ENCODE measurements at regions not wholly inside any gene's neighbourhood (a gene's known extent, or its start where the extent isn't known, plus 50 kb on each side); places are given as distances from the start of the nearest gene placed in this dataset.

GRCh38 chr3:168844894-168845482 lies 749.3 kb upstream of the GOLIM4 start:
- Histone ChIP-seq H3K36me3 (ENCODE audit: low read depth) (no peaks in the 10 kb centered on the region), H3K9me3 (no peaks in the 10 kb centered on the region), H3K4me1 (ENCODE audit: low read depth) (no peaks in the 10 kb centered on the region), H3K4me3 (no peak overlapping the region)
- DNase-seq (no peak), ATAC-seq (no peak)
- no peak for TF ChIP-seq CTCF (IDR thresholded peaks at IDR 0.05)
- intact Hi-C loops (cut with DNase I, micrococcal nuclease): loop anchor here (5.0 to 10.0 kb wide), 2 partner anchors 630 to 633 kb away; no protein-coding TSS in a partner anchor

- Histone ChIP-seq H3K9me3 (no peaks in the 10 kb centered on the region), H3K4me1 (ENCODE audit: low read depth) (no peaks in the 10 kb centered on the region), H3K4me3 (no peak overlapping the region), H3K36me3 (ENCODE audit: low read depth) (no peaks in the 10 kb centered on the region)
- DNase-seq: no peak
- intact Hi-C loops (cut with DNase I, micrococcal nuclease): loop anchor here in 1 of 2 donors (10.0 kb wide), 1 partner anchor 630 kb away; no protein-coding TSS in a partner anchor
- no peak for TF ChIP-seq CTCF (IDR thresholded peaks at IDR 0.05)
- no peak for ATAC-seq
Observed at GRCh38 chr3:168844472-168844871, 748.7 kb upstream of the GOLIM4 start.

GRCh38 chr3:168843481-168843880 lies 747.8 kb upstream of the GOLIM4 start:
- H3K4me1 ChIP-seq (ENCODE audit: low read depth): no peaks in the 10 kb centered on the region
- H3K4me3 ChIP-seq: no peak overlapping the region
- intact Hi-C loops (cut with DNase I, micrococcal nuclease): loop anchor here in 1 of 2 donors (10.0 kb wide), 1 partner anchor 629 kb away; no protein-coding TSS in a partner anchor
- ATAC-seq (no peak), DNase-seq (no peak)
- TF ChIP-seq CTCF (IDR thresholded peaks at IDR 0.05): no peak
- no peaks in the 10 kb centered on the region for H3K9me3 ChIP-seq
- no peaks in the 10 kb centered on the region for H3K36me3 ChIP-seq (ENCODE audit: low read depth)

- no peak for TF ChIP-seq CTCF (IDR thresholded peaks at IDR 0.05)
- intact Hi-C loops (cut with DNase I, micrococcal nuclease): loop anchor here in 1 of 2 donors (10.0 kb wide), 1 partner anchor 625 kb away; no protein-coding TSS in a partner anchor
- no peak for ATAC-seq
- Histone ChIP-seq H3K4me1 (ENCODE audit: low read depth) (no peaks in the 10 kb centered on the region), H3K4me3 (no peak overlapping the region), H3K36me3 (ENCODE audit: low read depth) (no peaks in the 10 kb centered on the region), H3K9me3 (no peaks in the 10 kb centered on the region)
- DNase-seq: no peak
Observed at GRCh38 chr3:168839653-168840052, 743.9 kb upstream of the GOLIM4 start.

- H3K9me3 ChIP-seq: no peaks in the 10 kb centered on the region
- no peak for DNase-seq
- no peaks in the 10 kb centered on the region for H3K4me1 ChIP-seq (ENCODE audit: low read depth)
- TF ChIP-seq CTCF (IDR thresholded peaks at IDR 0.05): no peak
- intact Hi-C loops (cut with DNase I, micrococcal nuclease): no loop called here
- H3K4me3 ChIP-seq: no peak overlapping the region
- H3K36me3 ChIP-seq (ENCODE audit: low read depth): no peaks in the 10 kb centered on the region
- ATAC-seq: no peak
Observed at GRCh38 chr3:168834558-168834957, 738.8 kb upstream of the GOLIM4 start.
